ENCODE measurements at regions not wholly inside any gene's neighbourhood (a gene's known extent, or its start where the extent isn't known, plus 50 kb on each side); places are given as distances from the start of the nearest gene placed in this dataset.

- Mint-ChIP-seq H3K36me3 (ENCODE audit: low read depth) (no peaks in the 10 kb centered on the region), H3K27ac (no peak overlapping the region), H3K4me3 (no peak overlapping the region), H3K9me3 (peaks cover 15% of the 10 kb centered on the region), H3K4me1 (peaks cover 2% of the 10 kb centered on the region), H3K27me3 (no peaks in the 10 kb centered on the region)
- ChIA-PET CTCF (no interaction called here), POLR2A (no interaction called here)
- DNase-seq, result no peak
These were observed 732.4 kb downstream of the MATN1 start for GRCh38 chr1:29991025-29991424.

DNA sequence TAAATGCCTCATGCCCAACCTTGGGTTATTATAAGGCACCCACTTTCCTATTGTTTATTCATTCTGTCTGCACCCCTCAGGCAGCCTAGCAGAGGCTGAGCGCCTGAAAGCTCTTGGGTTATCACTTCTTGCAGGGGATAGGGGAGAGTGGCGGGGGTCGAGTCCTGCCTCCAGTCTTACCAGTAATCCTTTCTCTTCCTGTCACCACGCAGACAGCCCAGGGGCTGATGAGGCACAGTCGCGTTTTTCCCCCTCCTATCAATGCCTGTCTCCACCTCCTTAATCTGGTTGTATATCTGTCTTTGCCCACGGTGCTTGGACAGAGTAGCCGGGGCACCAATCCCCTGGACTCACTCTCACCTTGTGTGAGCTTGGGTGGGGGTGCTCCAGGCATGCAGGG lies 733.1 kb downstream of the MATN1 start:
- H3K27ac Mint-ChIP-seq, result no peak overlapping the region
- CTCF ChIA-PET, result no interaction called here

GRCh38 chr1:29986986-29987385 lies 736.4 kb downstream of the MATN1 start:
- CTCF ChIA-PET, result no interaction called here
- no peak for DNase-seq
- H3K4me3 Mint-ChIP-seq, result no peak overlapping the region
- H3K4me1 Mint-ChIP-seq, result peaks cover 2% of the 10 kb centered on the region
- H3K27ac Mint-ChIP-seq, result no peak overlapping the region
- H3K27me3 Mint-ChIP-seq, result no peaks in the 10 kb centered on the region
- H3K9me3 Mint-ChIP-seq, result no peaks in the 10 kb centered on the region
- H3K36me3 Mint-ChIP-seq (ENCODE audit: low read depth), result no peaks in the 10 kb centered on the region
- POLR2A ChIA-PET, result no interaction called here

More for the DNA sequence above, 733.1 kb downstream of the MATN1 start:
- POLR2A ChIA-PET, result no interaction called here
- Mint-ChIP-seq H3K9me3 (peaks cover 15% of the 10 kb centered on the region), H3K4me1 (peaks cover 2% of the 10 kb centered on the region), H3K36me3 (ENCODE audit: low read depth) (no peaks in the 10 kb centered on the region), H3K4me3 (no peak overlapping the region), H3K27me3 (no peaks in the 10 kb centered on the region)
- no peak for DNase-seq

GRCh38 chr1:29985606-29985945 lies 737.8 kb downstream of the MATN1 start:
- no peak for DNase-seq
- Mint-ChIP-seq H3K36me3 (ENCODE audit: low read depth) (no peaks in the 10 kb centered on the region), H3K27me3 (no peaks in the 10 kb centered on the region), H3K4me1 (peaks cover 2% of the 10 kb centered on the region), H3K27ac (no peak overlapping the region), H3K4me3 (no peak overlapping the region), H3K9me3 (no peaks in the 10 kb centered on the region)
- POLR2A ChIA-PET, result no interaction called here
- CTCF ChIA-PET, result no interaction called here

DNA sequence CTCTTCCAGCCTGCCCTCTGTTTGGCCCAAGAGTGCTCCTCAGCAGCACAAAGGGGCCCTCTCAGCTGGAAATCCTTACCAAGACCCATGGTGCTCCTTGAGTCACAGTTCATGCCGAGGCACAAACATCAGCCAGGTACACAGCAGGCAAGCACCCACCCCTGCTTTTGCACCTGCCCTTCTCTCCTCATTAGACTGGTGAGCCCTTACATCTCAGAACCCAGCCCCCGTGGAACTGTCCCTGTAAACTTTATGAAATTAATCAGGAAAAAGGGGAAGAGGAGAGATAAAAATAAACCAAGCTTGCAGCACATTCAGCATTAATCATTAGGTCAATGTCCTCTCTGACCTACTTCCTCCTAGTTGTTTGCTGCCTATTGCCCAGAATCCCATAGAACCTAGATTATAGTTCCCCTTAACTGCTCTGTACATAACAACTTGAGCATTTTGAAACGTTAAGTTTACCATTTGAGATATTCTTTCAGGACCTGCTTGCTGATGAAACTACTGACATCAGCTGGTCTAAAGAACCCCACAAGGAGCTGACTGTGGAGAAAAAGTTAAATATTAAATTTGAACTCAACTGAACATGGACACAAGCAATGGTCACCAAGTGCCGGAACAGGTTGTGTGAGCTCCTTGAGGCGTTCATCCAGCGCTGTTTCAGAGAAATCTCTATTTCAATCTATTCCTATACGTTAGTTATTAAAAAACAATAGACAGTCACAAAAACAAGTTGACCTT lies 738.4 kb downstream of the MATN1 start:
- CTCF ChIA-PET, result no interaction called here
- Mint-ChIP-seq H3K36me3 (ENCODE audit: low read depth) (no peaks in the 10 kb centered on the region), H3K4me3 (no peak overlapping the region), H3K27ac (no peak overlapping the region), H3K27me3 (no peaks in the 10 kb centered on the region), H3K4me1 (peaks cover 2% of the 10 kb centered on the region), H3K9me3 (no peaks in the 10 kb centered on the region)
- POLR2A ChIA-PET, result no interaction called here
- DNase-seq, result no peak

DNA sequence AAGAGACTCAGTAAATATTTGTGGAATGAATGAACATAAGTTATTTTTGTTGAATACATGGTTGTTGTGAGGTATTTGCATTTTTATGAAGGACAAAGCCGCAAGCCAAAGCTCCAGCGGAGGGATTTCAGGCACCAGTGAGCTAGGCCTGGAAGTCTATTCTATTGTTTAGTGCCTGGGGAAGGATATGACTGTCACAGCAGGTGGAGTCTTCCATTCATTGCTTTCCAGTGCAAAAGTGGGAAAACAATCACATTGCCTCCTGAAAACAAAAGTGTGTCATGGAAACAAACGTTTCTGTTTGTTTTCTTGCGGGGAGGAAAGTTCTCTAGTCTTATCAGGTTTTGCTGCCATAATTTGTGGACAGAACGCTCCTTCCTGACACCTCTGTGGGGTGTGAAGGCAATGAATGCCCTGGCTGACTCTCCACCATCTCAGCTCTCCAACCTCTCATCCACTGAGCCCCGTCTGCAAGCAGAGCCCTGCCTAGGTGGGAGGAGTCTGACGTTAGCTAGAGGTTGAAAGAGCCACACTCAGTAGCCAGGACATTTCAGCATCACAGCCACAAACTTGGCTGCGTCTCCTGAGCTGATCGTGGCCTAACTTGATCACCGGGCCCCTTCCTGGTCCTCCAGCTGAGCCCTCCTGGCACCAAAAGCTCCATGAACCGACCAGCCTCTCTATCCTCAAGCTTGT lies 739.1 kb downstream of the MATN1 start:
- no peak for DNase-seq
- CTCF ChIA-PET, result no interaction called here
- H3K9me3 Mint-ChIP-seq, result no peaks in the 10 kb centered on the region
- no peak overlapping the region for H3K27ac Mint-ChIP-seq
- peaks cover under 1% of the 10 kb centered on the region for H3K4me1 Mint-ChIP-seq
- H3K4me3 Mint-ChIP-seq, result no peak overlapping the region
- no peaks in the 10 kb centered on the region for H3K27me3 Mint-ChIP-seq
- H3K36me3 Mint-ChIP-seq (ENCODE audit: low read depth), result no peaks in the 10 kb centered on the region
- POLR2A ChIA-PET, result no interaction called here

DNA sequence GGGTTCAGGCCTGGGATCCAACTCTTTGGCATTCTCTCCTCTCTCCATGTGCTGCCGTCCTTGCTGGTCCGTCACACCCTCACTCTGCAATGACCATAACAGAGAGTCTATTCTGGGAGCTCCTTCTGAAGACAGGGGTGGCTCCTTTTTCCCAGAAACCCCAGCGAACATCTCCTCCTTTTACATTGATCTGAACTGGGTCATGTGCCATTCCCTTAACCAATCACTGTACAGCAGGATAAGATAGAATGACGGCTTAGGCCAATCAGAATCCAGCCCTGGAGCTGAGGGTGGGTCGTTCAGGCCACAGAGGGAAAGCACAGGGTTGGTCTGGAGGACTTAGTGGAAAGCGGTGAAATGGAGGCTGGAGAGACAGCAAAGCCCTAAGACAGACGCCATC lies 740.1 kb downstream of the MATN1 start:
- Mint-ChIP-seq H3K36me3 (ENCODE audit: low read depth) (no peaks in the 10 kb centered on the region), H3K9me3 (no peaks in the 10 kb centered on the region), H3K4me3 (no peak overlapping the region), H3K27ac (no peak overlapping the region), H3K27me3 (no peaks in the 10 kb centered on the region), H3K4me1 (no peaks in the 10 kb centered on the region)
- ChIA-PET POLR2A (no interaction called here), CTCF (no interaction called here)
- DNase-seq, result no peak

- Mint-ChIP-seq H3K4me1 (no peaks in the 10 kb centered on the region), H3K27ac (no peak overlapping the region), H3K4me3 (no peak overlapping the region), H3K27me3 (no peaks in the 10 kb centered on the region), H3K9me3 (peaks cover 2% of the 10 kb centered on the region), H3K36me3 (ENCODE audit: low read depth) (no peaks in the 10 kb centered on the region)
- POLR2A ChIA-PET, result no interaction called here
- DNase-seq, result no peak
- CTCF ChIA-PET, result no interaction called here
These were observed 741.7 kb downstream of the MATN1 start for GRCh38 chr1:29981586-29982239.

- Mint-ChIP-seq H3K4me3 (no peak overlapping the region), H3K36me3 (ENCODE audit: low read depth) (no peaks in the 10 kb centered on the region), H3K27ac (no peak overlapping the region), H3K4me1 (no peaks in the 10 kb centered on the region), H3K9me3 (peaks cover 2% of the 10 kb centered on the region), H3K27me3 (no peaks in the 10 kb centered on the region)
- CTCF ChIA-PET, result no interaction called here
- DNase-seq, result no peak
- POLR2A ChIA-PET, result no interaction called here
These were observed 741.2 kb downstream of the PTPRU start for GRCh38 chr1:29977550-29977949.

DNA sequence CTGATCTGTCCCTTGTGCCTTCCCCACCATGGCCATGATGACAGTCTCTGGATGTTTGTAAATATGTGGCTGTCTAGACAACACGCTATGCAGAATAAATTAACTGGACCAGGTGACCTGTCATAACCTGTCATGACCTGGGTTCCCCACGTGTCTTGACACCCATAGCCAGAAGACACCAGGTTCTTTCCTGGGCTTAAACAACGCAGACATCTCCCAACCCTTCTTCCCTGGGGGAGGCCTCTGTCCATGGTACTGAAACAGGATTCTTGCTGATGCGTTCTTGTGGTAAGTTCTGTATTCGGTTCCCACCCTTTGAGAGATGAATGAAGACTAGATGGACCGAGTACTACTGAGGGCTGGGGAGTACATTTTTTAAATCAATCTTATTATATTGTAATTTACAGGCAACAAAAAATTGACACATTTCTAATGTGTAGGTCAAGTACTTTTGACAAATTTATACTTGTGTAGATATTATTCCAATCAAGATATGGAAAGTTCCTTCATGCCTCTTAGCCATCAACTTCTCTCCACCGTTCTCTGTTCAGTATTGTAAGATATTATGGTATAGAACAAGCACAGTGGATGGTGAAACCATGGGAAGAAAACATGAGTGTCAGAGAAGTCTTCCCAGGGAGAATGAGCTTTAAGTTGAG lies 738.8 kb downstream of the PTPRU start:
- H3K36me3 Mint-ChIP-seq (ENCODE audit: low read depth), result no peaks in the 10 kb centered on the region
- H3K4me3 Mint-ChIP-seq, result no peak overlapping the region
- H3K4me1 Mint-ChIP-seq, result no peaks in the 10 kb centered on the region
- no peaks in the 10 kb centered on the region for H3K27me3 Mint-ChIP-seq
- H3K27ac Mint-ChIP-seq, result no peak overlapping the region
- CTCF ChIA-PET, result no interaction called here
- H3K9me3 Mint-ChIP-seq, result peaks cover 2% of the 10 kb centered on the region
- no peak for DNase-seq
- POLR2A ChIA-PET, result no interaction called here

GRCh38 chr1:29974316-29974724 lies 738.0 kb downstream of the PTPRU start:
- H3K36me3 Mint-ChIP-seq (ENCODE audit: low read depth), result no peaks in the 10 kb centered on the region
- ChIA-PET POLR2A (no interaction called here), CTCF (no interaction called here)
- H3K9me3 Mint-ChIP-seq, result peaks cover 2% of the 10 kb centered on the region
- H3K4me1 Mint-ChIP-seq, result no peaks in the 10 kb centered on the region
- DNase-seq, result no peak
- H3K27me3 Mint-ChIP-seq, result no peaks in the 10 kb centered on the region
- no peak overlapping the region for H3K27ac Mint-ChIP-seq
- no peak overlapping the region for H3K4me3 Mint-ChIP-seq

DNA sequence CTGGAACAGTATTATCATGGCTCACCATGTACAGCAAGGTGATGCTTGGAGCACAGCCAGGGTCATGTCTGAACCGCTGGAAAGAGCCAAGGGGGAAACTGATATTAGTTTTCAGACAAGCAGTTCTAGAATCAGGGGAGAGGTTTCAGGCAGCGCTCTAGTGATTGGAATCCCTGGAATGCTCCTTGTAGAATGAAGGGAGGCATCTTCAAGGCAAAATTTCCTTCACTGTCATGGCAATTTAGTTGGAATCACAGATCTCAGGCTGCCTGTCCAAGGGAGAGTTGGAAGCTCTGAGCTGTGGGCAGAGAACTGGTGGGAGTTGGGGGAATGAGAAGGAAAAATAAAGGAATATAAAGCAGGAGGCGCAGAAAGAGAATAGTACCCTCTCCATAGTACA lies 737.1 kb downstream of the PTPRU start:
- H3K4me3 Mint-ChIP-seq, result no peak overlapping the region
- no peaks in the 10 kb centered on the region for H3K36me3 Mint-ChIP-seq (ENCODE audit: low read depth)
- CTCF ChIA-PET, result no interaction called here
- H3K4me1 Mint-ChIP-seq, result no peaks in the 10 kb centered on the region
- POLR2A ChIA-PET, result no interaction called here
- H3K27ac Mint-ChIP-seq, result no peak overlapping the region
- H3K9me3 Mint-ChIP-seq, result peaks cover 2% of the 10 kb centered on the region
- no peak for DNase-seq
- no peaks in the 10 kb centered on the region for H3K27me3 Mint-ChIP-seq

DNA sequence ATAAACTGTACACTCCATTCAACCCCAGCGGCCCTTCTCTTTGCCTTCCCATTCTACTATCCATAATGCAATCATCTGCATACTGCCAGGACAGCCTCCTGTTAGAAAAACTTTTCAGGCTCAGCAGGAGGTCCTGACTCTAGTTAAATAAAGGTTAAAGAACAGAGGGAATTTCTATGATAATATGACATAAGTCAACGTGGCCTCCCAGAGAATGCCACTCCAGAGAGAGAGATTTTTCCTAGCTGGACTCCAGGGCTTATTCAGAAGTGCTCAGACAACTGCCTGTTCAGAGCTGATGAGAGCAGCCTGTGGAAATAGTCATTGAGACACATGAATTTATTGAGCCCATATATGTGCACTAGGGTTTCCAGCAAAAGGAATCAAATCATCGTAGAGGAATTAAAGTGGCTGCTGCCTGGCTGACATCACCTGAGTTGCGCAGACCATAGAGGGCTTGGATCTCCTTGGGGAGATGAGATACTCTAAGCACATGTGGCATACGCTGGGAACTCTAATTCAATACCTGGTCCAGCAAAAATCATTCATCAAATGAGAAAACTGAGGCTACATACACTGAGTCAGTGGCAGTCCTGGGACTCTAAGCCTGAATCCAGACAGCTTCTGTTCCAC lies 736.2 kb downstream of the PTPRU start:
- Mint-ChIP-seq H3K27me3 (no peaks in the 10 kb centered on the region), H3K9me3 (peaks cover 2% of the 10 kb centered on the region), H3K27ac (no peak overlapping the region), H3K4me1 (no peaks in the 10 kb centered on the region), H3K4me3 (no peak overlapping the region), H3K36me3 (ENCODE audit: low read depth) (no peaks in the 10 kb centered on the region)
- no peak for DNase-seq
- POLR2A ChIA-PET, result no interaction called here
- CTCF ChIA-PET, result no interaction called here
